Smooth muscle cell (in vitro differentiated cells): ENCODE measurements at regions not wholly inside any gene's neighbourhood (a gene's known extent, or its start where the extent isn't known, plus 50 kb on each side); places are given as distances from the start of the nearest gene placed in this dataset.

Source experiments
- DNase-seq: peaks from one replicate; lab custom pipeline; 2025; ENCODE audit not compliant: unreplicated experiment; lab: John Stamatoyannopoulos, UW
- H2AFZ ChIP-seq: fragments of 200-600 bp; sonication (generic); 2 replicates; pipeline ENCODE4 v1.6.0; 2016; ENCODE audit warnings: antibody characterized with exemption, low read depth, mild to moderate bottlenecking
- H3F3A ChIP-seq: fragments of 200-600 bp; sonication (generic); 2 replicates; pipeline ENCODE4 v1.6.0; 2017; ENCODE audit warnings: antibody characterized with exemption, low read depth
- H3K27ac ChIP-seq: fragments of 200-600 bp; sonication (generic); 2 replicates; pipeline ENCODE4 v1.5.1; 2016; ENCODE audit warnings: low read depth, mild to moderate bottlenecking
- H3K27me3 ChIP-seq: fragments of 200-600 bp; sonication (generic); 2 replicates; pipeline ENCODE4 v1.6.1; 2016; ENCODE audit warnings: low read depth, mild to moderate bottlenecking
- H3K36me3 ChIP-seq: fragments of 200-600 bp; sonication (generic); 2 replicates; pipeline ENCODE4 v1.5.1; 2016; ENCODE audit warnings: low read depth
- H3K4me1 ChIP-seq: fragments of 200-600 bp; sonication (generic); 2 replicates; pipeline ENCODE4 v1.5.1; 2016; ENCODE audit warnings: low read depth
- H3K4me2 ChIP-seq: fragments of 200-600 bp; sonication (generic); 2 replicates; pipeline ENCODE4 v1.6.0; 2016; ENCODE audit warnings: mild to moderate bottlenecking
- H3K4me3 ChIP-seq: fragments of 200-600 bp; sonication (generic); 2 replicates; pipeline ENCODE4 v1.5.1; 2016; ENCODE audit warnings: mild to moderate bottlenecking
- H3K79me2 ChIP-seq: fragments of 200-600 bp; sonication (generic); 2 replicates; pipeline ENCODE4 v1.6.0; 2016; ENCODE audit warnings: low read depth, mild to moderate bottlenecking
- H3K9ac ChIP-seq: fragments of 200-600 bp; sonication (generic); 2 replicates; pipeline ENCODE4 v1.6.0; 2016; ENCODE audit warnings: low read depth
- H3K9me3 ChIP-seq: fragments of 200-600 bp; sonication (generic); replicated peaks from 2 replicates; pipeline ENCODE4 v1.5.1; 2016; ENCODE audit warnings: low read depth
- H4K20me1 ChIP-seq: fragments of 200-600 bp; sonication (generic); 2 replicates; pipeline ENCODE4 v1.6.0; 2016; ENCODE audit warnings: low read depth
- CTCF ChIP-seq: fragments of 200-600 bp; sonication (generic); IDR thresholded peaks from 2 replicates; pipeline ENCODE4 v1.5.1; 2017; ENCODE audit warnings: borderline replicate concordance, mild to moderate bottlenecking, antibody characterized with exemption; ENCODE audit not compliant: insufficient read depth, poor library complexity, severe bottlenecking
- WGBS: methylation state at CpG from one replicate; pipeline ENCODE4 v1.1.7; 2016; ENCODE audit warnings: low lambda C conversion rate; 5-methylcytosine and 5-hydroxymethylcytosine counted together

- Histone ChIP-seq H3K4me1 (no peaks in the 10 kb centered on the region), H2AFZ (no peak overlapping the region), H3K27me3 (no peaks in the 10 kb centered on the region), H3K36me3 (no peaks in the 10 kb centered on the region), H3K27ac (no peak overlapping the region), H4K20me1 (no peaks in the 10 kb centered on the region), H3K79me2 (no peaks in the 10 kb centered on the region), H3K9me3 (no peaks in the 10 kb centered on the region), H3F3A (no peaks in the 10 kb centered on the region), H3K9ac (no peak overlapping the region), H3K4me3 (no peak overlapping the region), H3K4me2 (no peak overlapping the region)
- TF ChIP-seq CTCF = no peak
- 94% methylated on average over 2 of the region's 2 CpGs for WGBS
- no peak for DNase-seq
These were observed 180.6 kb upstream of the JUN start for GRCh38 chr1:58964428-58964827.

- Histone ChIP-seq H3K4me2 (no peak overlapping the region), H3K9ac (no peak overlapping the region), H3K27ac (no peak overlapping the region), H3K79me2 (no peaks in the 10 kb centered on the region), H3K4me3 (no peak overlapping the region), H3K4me1 (no peaks in the 10 kb centered on the region), H2AFZ (no peak overlapping the region), H4K20me1 (no peaks in the 10 kb centered on the region), H3K36me3 (no peaks in the 10 kb centered on the region), H3K9me3 (no peaks in the 10 kb centered on the region), H3F3A (no peaks in the 10 kb centered on the region), H3K27me3 (no peaks in the 10 kb centered on the region)
- no peak for DNase-seq
- WGBS = 55% methylated on average over 1 of the region's 1 CpG
- no peak for TF ChIP-seq CTCF
These were observed 181.0 kb upstream of the JUN start for GRCh38 chr1:58964880-58965279.

- Histone ChIP-seq H2AFZ (no peak overlapping the region), H3K4me1 (no peaks in the 10 kb centered on the region), H3K36me3 (no peaks in the 10 kb centered on the region), H3K9ac (no peak overlapping the region), H4K20me1 (no peaks in the 10 kb centered on the region), H3K9me3 (no peaks in the 10 kb centered on the region), H3K79me2 (no peaks in the 10 kb centered on the region), H3F3A (no peaks in the 10 kb centered on the region), H3K4me3 (no peak overlapping the region), H3K4me2 (no peak overlapping the region), H3K27ac (no peak overlapping the region), H3K27me3 (no peaks in the 10 kb centered on the region)
- 84% methylated on average over 6 of the region's 6 CpGs for WGBS
- TF ChIP-seq CTCF = no peak
- no peak for DNase-seq
These were observed 182.5 kb upstream of the JUN start for GRCh38 chr1:58966103-58966916.
